SH-SY5Y (cell line): ENCODE measurements at regions not wholly inside any gene's neighbourhood (a gene's known extent, or its start where the extent isn't known, plus 50 kb on each side); places are given as distances from the start of the nearest gene placed in this dataset.

Experiments
- GATA2 ChIP-seq: IDR thresholded peaks from 2 replicates; pipeline ENCODE4 v1.6.1; 2011; ENCODE audit warnings: mild to moderate bottlenecking, low read depth, low read length
- GATA3 ChIP-seq: IDR thresholded peaks from 2 replicates; pipeline ENCODE4 v1.6.1; 2011; ENCODE audit warnings: low read depth, mild to moderate bottlenecking, low read length, moderate library complexity

DNA sequence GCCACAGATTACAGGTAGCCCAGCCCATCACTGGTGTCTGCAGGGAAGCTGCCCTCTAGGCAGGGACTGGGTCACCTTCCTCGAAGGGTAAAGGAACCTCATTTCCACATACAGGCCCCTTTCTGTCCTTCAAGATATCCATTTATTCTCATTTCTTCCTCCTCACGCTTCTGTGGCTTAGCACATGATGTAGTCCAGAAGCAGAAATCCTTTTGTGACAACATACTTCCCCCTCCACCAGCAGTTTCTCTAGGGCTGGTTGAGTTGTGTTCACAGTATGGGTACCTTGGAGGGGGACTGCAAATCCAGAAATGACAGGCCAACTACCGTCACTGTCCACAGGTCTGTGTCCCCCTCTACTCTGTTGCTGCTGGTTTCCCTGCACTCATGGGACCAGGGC, 364.9 kb downstream of the ANAPC1 start:
- TF ChIP-seq GATA3 (no peak), GATA2 (no peak)
